ENCODE measurements at regions not wholly inside any gene's neighbourhood (a gene's known extent, or its start where the extent isn't known, plus 50 kb on each side); places are given as distances from the start of the nearest gene placed in this dataset.

GRCh38 chr13:61036715-61037114 lies 378.9 kb downstream of the PCDH20 start:
- TF ChIP-seq CTCF (IDR thresholded peaks at IDR 0.05; ENCODE audit: poor library complexity), result no peak
- no peak for TF ChIP-seq EZH2 (IDR thresholded peaks at IDR 0.05; ENCODE audit: borderline replicate concordance)
- TF ChIP-seq EZH2phosphoT487 (IDR thresholded peaks at IDR 0.05; ENCODE audit: low read depth, severe bottlenecking, unreplicated experiment), result no peak

Measured in hepatocyte (in vitro differentiated cells).